HG03571 (cell line): ENCODE measurements at regions not wholly inside any gene's neighbourhood (a gene's known extent, or its start where the extent isn't known, plus 50 kb on each side); places are given as distances from the start of the nearest gene placed in this dataset.
A peak's percentile ranks its signal among the peaks of the same experiment; 100 is the strongest.
"Not testable (repeated sequence)": the region's sequence is repeated elsewhere in the genome, so short reads cannot be mapped to it uniquely, and the experiment has no call there.

Source experiments
- ATAC-seq: cut with Tn5 transposase; IDR thresholded peaks from one replicate; pipeline ENCODE4 v1.9.1; 2021; ENCODE audit not compliant: unreplicated experiment

DNA sequence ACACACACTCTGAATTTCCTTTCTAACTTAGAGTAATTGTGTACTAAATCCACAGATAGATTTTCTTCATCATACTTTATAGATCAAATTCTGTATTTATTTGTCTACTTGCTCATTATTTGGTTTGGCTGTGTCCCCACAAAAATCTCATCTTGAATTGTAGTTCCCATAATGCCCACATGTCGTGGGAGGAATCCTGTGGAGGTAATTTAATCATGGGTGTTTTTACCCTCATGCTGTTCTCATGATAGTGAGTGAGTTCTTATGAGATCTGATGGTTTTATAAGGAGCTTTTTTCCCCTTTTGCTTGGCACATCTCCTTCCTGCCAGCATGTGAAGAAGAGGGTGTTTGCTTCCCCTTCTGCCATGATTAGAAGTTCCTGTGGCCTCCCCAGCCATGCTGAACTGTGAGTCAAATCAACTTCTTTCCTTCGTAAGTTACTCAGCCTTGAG, 198.3 kb upstream of the TGFBR2 start:
- no peak for ATAC-seq

GRCh38 chr3:30418443-30418842, 188.0 kb upstream of the TGFBR2 start:
- ATAC-seq = no peak

GRCh38 chr3:30421266-30421665, 185.1 kb upstream of the TGFBR2 start:
- no peak for ATAC-seq

- no peak for ATAC-seq
These were observed 180.0 kb upstream of the TGFBR2 start for GRCh38 chr3:30426293-30426993.

GRCh38 chr3:30428251-30428650, 178.2 kb upstream of the TGFBR2 start:
- no peak for ATAC-seq

GRCh38 chr3:30435861-30436331, 170.5 kb upstream of the TGFBR2 start:
- ATAC-seq = no peak

DNA sequence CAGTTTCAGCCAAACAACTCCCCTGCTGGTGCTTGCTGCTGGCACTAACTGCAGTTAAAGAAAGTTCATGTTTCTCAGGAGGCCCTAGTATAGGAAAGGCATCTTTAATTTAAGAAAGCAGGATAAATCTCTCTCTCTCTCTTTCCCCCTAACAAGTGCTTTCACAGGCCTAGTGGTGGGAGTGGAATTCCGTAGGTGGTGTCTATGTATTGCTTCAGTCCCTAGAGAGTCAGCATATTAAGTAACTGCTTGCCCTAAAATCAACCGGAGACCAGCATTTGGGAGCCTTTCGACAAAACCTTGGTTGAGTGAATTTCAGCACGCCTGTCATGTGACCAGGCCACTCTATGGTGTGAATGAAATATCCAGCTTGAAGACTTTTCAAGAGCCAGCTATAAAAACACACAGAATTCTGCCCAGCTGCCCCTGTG, 169.2 kb upstream of the TGFBR2 start:
- ATAC-seq = no peak

GRCh38 chr3:30438126-30438525, 168.3 kb upstream of the TGFBR2 start:
- ATAC-seq = peak; percentile 74

GRCh38 chr3:30439451-30440053, 166.8 kb upstream of the TGFBR2 start:
- no peak for ATAC-seq

DNA sequence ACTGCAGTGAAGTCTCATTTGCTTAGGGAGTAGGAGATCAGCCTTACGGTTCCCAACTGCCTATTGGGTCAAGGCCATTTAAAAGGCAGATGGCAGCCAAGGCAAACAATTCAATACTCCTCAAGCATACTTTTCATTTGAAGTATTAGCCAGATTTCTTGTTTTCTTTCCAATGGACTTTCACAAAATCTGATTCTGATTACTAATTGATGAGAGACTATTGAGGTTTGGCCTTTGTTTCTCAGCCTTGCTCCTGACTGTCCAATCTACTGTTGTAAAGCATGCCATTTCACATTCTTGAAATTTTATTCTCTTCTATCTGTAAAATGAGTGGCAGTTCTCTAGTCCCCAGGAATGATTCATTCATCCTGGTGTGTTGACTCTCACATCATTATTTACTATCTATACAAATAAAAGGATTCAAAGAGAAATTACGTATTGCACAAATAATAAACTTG, 166.2 kb upstream of the TGFBR2 start:
- ATAC-seq = no peak

DNA sequence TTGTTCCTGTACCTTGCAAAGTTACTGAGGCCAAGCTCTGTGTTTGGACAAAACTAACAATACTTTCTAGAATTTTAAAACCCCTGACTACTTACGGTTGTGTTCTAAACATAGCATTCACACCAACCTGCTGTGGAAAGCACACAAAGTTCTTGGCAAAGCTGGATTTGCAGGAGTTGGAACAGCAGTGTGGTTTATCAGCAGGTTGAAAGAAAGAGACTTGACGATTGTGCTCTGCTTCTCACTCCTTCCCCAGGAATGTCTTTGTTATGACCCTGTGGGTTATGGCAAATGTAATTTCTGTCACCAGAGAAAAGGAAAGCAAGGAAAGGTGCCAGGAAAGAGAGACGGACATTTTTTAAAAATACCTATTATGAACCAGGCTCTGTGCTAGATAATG, 165.5 kb upstream of the TGFBR2 start:
- ATAC-seq = no peak

GRCh38 chr3:30443756-30444673, 162.4 kb upstream of the TGFBR2 start:
- no peak for ATAC-seq

GRCh38 chr3:30448450-30449289, 157.7 kb upstream of the TGFBR2 start:
- ATAC-seq = no peak

DNA sequence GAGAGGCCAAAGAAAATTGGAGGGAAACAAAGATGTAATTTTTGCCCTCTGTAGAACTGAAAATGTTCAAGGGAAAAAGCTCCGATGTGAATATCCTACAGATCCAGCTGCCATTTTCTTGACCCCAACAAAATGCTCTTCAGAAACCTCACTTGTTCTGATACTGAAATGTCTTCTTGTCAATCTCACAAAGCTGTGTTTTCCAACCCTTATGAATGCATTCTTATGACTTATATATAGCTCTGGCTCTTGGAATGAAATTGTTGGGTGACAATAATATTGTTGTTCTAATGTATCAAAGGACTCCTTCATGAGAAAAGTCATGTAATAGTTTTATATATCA, 157.1 kb upstream of the TGFBR2 start:
- ATAC-seq = no peak

DNA sequence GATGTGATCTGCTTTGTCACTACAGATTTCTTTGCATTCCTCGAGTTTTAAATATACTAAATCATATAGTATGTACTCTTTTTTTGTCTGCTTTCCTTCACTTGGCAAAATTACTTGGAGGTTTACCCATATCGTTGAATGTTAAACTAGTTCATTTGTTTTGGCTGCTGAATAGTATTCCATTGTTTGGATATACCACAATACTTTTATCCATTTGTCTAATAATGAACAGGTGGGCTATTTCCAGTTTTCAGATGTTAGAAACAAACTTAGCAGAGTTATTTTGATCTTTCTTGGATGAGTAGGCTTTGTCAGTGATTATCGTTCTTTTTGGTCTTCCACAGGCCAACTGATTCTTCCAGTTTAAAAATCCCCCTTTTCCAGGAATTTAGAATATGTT, 154.0 kb upstream of the TGFBR2 start:
- ATAC-seq = no peak

GRCh38 chr3:30453360-30454039, 152.9 kb upstream of the TGFBR2 start:
- no peak for ATAC-seq

- no peak for ATAC-seq
These were observed 151.8 kb upstream of the TGFBR2 start for GRCh38 chr3:30454636-30455035.

- not testable (repeated sequence) for ATAC-seq
These were observed 151.3 kb upstream of the TGFBR2 start for GRCh38 chr3:30455112-30455511.

DNA sequence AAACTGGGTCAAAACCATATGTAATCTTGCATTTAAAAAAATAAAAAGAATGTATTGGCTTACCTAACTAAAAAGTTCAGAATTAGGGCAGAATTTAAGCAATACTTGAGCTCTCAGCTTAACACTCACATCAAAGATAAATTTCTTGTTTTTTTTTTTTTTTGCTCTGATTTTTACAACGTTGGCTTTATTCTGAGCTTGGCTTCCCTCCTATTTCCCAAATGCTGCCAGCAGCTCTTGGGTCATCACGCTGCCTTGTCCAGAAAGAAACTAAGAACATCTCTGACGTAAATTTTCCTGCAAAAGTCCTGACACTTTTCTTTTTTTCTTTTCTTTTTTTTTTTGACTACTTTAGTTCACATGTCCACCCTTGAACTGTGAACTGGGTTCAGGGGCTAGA, 150.6 kb upstream of the TGFBR2 start:
- no peak for ATAC-seq

DNA sequence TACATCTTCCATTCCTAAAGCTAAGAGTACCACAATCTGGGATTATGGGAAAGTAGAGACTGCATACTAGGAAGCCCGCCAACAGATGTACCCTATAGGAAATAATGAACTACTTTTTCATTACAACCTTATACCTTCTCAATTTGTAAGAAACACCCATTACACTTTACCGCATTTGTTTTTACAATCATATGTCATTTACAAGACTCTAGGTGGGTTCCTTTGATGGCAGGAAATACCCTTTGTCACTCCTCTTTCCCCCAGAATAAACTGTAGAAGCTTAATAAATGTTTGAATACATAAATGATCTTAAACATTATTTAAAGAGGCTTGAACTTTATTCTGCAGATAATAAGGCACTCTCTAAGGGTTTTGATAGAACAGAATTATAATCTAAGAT, 150.1 kb upstream of the TGFBR2 start:
- no peak for ATAC-seq
